GM18502 (cell line): ENCODE measurements at regions not wholly inside any gene's neighbourhood (a gene's known extent, or its start where the extent isn't known, plus 50 kb on each side); places are given as distances from the start of the nearest gene placed in this dataset.

Source experiments
- ATAC-seq: cut with Tn5 transposase; IDR thresholded peaks from one replicate; pipeline ENCODE4 v1.9.1; 2021; ENCODE audit warnings: mild to moderate bottlenecking; ENCODE audit not compliant: unreplicated experiment, poor library complexity

DNA sequence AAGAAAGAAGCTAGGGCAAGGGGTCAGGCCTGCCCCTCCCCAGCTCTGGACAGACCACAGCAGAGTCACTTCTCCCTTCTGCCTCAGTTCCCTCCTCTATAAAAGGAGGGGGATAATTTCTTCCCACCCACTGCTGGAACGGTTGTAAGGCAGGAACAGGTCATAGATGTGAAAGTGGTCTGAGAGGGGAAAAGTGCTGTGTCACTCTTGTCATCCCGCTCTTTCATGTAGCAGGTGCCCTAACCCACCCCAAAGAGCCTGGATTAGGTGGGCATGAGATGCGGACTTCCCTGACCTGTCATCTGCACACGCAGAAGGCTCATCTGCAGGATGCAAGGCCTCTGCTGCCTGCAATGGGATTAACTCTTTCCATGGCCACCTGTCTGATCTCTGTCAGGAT is 218.2 kb upstream of the LRFN2 start:
- no peak for ATAC-seq

DNA sequence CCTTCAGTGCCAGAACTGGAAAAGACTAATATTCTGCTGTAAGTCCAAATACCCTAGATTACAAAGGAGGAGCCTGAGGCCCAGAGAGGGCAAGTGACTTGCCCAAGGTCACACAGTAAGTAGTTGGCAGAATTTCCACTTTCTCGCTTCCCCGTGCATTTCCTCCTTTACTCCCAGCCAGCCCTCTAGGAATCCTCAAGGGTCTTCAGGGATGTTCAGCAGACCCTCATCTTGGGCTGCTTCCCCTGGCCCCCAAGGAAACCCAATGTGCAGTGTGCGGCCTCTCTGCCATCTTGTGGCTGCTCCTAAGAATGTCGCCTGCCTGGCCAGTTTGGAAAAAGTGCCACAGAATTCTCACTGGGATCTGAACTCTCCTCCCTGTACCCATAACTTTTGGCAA is 217.7 kb upstream of the LRFN2 start:
- ATAC-seq = no peak

DNA sequence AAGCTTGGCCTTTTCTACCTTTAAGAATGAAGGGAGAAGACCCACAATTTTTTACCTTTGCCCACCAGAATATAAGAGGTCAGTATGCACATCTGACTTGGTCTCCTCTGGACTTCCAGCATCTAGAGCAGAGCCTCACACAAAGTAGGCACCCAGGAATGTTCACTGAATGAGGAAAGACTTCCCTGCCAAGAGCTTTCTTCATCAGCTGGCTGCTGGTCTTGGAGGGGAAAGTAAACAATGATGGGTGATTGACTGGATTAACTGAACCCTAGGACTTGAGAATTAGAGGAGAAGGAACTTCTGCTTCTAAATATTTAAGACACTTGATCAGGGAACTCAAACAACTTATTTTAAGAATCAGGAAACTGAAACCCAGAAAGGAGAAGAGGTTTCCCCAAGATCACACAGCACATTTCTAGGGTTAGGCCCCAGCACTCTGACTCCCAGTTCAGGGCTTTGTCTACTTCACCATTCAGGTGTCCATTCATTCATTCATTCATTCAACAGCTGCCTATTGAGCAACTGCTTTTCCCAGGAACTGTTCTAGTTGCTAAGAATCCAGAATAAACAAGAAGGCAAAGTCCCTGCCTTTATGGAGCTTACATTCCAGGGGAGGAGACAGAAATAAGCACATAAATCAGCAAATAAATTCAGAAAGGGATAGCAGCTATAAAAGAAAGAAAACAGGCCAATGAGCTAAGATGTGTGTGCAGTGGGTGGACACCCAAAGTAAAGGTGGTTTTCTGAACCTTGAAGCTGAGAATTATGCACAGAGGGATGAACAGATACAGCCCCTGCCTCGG is 216.9 kb upstream of the LRFN2 start:
- ATAC-seq = no peak

DNA sequence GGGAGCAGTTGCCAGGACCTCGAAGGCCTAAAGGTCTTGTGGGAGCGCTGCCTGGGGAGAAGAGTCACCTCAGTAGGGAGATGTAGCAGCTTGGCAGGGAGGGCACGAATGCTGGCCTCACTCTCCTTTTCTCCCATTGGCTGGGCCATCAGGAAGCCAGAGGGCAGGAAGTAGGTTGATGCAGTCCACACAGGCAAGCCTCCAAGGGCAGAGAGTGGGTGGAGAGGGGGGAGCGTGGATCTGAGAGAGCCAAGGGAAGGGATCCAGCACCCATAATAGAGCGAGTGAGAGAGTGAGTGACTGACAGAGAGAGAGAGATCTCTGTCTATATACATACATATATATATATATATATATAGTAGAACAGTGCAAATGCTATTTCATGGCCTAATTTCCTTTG is 215.3 kb upstream of the LRFN2 start:
- ATAC-seq = no peak

DNA sequence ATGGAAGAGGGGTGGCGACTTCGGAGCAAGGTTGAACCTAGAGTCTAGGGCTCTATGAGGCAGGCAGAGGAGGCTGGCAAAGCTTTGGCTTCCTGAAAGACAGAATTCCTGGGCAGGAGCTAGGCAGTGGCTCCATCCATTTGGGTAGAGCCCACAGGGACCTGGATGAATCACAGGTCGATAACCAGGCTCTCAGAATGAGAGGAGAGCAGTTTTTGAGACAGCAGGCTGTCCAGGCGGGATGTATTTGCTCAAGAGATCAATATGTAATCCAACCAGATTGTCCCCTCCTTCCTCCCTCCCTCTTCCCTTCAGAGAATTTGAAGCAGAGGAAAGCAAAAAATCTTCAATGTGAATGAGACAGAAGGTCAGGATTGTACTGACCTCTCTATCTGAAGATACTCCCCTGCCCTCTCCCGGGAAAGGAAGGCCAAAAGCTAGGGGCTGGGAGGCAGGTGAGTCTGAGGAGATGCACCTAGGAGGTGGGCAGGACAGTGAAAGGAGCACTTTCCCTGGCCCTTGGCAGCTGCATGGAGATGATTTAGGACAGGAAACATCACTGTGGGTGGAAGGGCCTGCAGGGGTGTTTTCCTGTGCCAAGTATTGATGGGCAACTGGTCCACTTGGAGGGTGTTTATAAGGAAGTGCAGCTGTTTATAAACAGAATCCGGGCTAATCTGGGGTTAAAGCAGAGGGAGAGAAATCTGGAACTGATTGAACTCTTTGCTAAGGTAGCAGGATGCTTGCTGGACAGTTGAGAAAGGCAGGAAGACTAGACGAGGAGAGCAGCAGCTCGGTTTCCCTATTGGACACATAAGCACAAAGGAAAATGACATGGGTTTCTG is 212.4 kb upstream of the LRFN2 start:
- ATAC-seq = no peak

DNA sequence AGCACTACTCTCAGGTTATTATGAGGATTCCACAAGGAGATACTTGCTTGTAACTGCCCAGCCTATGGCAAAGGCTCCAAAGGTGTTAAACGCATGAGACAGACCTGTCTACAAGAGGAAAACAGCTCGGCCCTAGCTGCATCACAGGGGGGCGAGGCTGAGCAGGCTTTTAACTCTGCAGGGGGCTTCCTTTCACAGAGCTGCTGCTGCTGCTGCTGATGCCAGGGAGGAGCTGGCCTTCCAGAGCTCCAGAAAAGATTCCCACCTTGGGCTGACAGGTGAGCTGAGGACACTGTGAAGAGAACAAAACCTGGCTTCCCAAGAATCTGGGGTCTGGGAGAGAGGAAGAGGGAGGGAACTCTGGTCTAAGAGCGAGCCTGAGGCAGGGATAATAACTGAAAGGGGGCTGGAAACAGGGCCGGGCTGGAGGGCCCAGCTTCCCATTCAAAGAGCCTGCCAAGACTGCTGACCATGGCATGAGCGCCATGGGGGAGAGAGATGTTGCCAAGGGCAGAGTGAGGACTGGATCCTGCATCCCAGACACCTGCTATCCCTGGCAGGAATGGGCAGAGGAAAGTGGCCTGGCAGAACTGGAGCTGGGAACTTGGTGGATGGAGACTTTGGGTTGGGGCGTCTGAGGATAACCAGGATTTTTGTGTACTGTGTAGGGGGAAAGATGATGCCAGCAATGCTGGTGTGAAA is 211.1 kb upstream of the LRFN2 start:
- no peak for ATAC-seq

DNA sequence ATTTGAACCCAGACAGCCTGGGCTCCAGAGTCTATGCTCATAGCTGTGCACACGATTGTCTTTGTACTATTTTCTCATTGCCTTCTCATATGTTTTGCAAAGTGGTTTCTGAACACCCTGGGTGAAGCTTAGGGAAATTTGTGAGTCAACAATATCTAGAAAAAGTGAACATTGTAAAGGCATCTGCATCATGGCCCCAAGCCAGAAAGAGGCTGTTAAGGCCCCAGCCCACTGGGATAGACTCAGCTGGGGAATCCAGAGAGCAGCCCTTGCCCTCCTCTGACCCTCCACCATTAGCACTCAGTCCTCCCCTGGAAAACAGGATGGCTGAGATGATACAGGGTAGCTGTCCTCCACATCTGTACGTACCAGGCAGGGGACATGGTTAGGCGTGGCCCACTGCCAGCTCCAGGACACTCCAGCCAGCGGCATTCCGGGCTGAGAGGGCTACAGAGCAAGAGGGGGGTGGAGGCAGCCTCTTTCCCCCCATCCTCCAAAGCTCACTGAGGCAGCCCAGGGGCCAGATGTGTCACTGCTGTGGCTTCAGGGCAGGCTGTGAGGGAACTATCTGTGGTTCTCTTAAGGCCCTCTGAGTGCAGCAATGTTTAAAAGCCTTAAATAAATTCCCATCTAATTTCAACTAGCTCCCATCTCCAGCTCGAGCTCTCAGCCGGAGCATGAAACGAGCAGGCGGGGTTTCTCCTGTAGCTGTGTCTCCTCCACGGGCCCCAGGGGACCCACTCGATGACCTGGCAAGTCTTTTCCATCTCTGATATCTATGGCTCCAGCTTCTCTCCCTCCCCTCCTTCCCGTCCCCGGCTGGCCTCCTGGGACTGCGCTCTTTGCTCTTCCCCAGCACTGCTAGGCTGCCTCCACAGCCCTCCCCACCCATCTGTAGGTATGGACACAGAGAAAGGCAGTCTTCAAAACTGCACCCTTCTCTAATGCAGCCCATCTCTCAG is 209.4 kb upstream of the LRFN2 start:
- ATAC-seq = no peak

DNA sequence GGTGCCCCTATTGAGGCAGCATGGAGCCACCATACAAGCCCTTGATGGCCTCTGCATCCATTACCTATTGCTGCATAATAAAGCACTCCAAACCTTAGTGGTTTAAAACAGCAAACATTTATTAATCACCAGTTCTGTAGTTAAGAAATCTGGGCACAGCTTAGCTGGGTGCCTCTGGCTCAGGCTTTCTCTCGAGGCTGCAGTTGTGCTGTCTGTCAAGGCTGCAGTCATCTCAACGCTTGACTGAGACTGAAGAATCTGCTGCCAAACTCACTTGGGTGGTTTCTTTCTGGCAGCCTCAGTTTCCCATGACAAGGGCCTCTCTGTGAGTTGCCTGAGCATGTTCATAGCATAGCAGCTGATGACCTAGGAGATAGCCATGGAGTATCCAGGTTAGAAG is 207.4 kb upstream of the LRFN2 start:
- no peak for ATAC-seq

DNA sequence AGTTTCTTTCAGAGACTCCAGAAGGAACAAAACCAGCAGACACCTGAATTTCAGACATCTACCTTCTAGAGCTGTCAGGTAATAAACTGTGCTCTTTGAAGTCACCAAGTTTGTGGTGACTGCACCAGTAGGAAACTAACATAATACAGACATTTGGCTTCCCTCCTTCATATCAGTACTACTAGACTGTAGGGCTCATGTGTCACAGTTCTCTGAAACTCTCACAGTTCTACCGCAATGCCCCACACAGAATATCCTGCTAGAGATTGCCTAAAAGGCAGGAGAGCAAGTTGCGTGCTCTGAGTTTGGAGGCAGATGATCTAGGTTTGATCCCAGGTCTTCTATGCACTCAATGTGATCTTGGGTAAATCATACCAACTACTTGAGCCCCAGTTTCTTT is 205.0 kb upstream of the LRFN2 start:
- ATAC-seq = no peak

DNA sequence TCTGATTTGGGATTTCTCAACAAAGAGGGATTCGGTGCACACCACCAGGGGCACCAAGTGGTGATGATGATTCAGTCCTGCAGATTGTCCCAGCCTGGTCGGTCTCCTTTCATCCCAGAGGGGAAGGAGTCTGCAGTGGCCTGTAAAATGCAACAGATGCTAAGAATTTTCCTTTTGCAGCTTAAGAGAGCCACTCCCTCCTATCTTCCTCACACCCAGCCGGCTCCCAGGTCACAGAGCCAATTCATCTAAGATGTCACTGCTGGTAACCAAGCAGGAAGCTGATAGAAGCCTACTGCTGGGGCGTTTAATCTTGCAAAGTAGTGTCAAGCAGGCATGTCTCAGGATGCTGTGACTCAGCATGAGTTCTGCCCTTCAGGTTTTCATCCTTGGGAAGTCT is 203.8 kb upstream of the LRFN2 start:
- ATAC-seq = no peak

DNA sequence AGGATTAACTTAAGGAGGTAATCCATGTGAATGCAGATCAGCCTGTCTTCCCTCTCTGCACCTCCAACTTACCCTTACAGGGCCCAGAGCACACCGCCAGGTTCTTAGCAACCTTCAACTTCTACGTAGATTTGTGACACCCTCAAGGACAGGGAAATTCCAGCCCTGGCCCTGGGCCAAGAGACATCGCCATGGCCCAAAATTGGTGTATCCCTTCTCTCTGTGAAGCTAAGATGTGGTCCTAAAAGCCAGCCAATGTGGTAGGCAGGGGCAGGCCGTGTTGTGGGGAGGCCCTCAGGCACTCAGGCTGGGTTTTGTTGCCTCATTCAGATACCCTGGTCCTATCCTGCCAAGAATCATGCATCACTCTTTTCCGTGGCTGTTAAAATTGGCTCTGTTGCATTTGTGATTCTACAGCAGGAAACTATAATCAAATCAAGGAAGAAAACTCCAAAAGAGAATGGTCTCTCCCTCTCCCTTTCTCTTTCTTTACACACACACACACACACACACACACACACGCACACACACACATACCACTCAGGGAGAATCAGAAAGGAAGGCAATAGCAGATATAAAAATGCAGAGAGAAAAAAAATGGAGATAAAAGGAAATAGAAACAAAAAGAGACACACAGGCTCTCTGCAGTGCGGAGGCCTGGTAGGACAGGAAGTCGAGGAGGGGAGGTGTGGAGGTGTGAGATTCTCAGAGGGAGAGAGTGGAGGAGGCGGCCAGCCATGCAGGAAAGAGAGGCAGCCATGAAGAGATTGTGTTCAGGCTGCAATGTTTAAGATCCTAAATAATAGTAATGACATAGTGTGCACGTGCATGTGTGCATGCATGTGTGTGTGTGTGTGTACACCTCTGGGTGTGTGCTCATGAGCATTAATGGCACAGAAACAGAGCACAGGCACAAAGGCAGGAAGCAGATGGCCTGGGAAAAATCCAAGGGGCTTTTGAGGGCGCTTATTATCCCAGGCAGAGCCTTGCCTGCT is 201.8 kb upstream of the LRFN2 start:
- no peak for ATAC-seq

DNA sequence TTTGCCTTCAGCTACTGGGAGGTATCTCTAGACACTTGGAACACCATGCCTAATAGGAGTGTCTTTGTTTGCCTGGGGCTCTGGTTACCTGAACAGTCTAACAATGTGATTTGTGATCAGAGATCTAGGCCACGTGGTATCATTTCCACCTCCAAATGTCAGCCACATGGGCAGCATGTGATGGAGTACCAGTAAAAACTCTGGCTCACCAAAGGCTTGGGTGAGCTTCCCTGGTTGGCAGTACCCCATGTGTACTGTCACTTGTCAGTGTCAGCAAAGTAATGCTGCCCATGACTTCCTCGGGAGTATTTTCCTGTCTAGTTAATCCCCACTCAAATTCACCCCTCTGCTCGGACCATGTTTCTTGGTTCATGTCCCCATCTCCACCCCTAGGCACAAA is 195.2 kb upstream of the LRFN2 start:
- ATAC-seq = no peak

DNA sequence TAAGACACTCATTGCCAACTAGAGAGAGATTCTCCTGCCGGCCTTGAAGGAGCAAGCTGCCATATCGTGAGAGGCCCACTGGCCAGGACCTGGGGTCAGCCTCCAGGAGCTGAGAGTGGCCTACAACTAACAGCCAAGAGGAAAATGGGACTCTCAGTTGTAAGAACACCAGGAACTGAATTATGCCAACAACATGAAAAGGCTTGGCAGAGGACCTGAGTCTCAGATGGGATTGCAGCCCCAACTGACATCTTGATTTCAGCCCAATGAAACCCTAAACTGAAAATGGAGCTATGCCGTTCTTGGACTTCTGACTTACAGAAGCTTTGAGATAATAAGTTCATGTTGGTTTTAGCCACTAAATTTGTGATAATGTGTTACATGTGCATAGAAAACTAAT is 193.5 kb upstream of the LRFN2 start:
- no peak for ATAC-seq

DNA sequence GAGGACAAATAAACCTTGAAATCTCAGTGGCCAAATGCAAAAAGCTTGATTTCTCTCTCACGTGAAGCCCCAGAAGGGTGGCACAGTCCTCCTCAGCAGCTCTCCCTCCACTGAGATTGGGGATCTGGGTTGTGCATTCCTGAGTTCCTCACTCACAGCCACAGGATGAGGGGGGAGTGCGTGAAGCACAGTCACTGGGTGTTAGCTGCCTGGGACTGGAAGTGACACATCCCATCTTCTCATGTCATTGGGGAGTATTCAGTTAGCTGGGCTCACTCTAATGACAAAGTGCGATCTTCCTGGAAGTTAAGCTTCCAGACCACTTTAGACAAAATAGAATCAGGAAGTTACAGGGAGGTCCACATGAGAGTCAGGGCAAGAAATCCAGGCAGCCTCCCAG is 192.2 kb upstream of the LRFN2 start:
- ATAC-seq = no peak

DNA sequence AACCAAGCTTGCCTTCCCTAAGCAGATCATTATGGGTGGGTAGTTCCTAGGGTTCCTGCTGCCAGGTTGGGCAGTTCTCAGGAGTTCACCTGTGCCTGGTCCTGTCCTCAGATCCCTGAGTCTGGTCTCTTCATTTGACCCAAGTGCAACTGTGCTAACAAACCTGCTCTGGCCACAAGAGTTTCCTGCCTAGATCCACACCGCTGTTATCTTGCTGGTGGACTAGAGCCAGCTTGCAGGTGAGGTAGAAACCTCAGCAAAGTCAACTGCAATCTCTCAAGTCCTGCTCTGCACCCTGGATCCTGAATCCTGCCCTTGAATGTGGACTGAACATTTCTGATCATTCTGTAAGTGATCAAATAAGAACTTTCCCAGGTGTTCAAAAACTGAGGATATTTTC is 191.8 kb upstream of the LRFN2 start:
- no peak for ATAC-seq

DNA sequence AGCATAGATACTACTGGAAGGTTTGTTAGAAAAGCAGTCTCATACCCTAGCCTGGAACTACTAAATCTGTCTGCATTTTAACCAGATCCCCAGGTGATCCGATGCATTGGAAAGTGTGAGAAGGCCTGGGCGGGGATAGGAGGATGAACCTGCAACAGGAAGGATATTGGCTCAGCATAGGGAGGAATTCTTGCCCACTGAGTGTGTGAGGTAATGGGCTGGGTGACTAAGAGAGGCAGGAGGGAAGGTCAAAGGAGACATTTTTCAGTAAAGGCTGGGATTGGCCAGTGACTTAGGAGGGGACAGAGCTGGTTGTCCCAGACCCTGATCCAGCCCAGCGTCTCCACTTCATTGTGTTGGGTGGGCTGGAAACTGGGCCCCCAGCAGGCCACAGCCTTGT is 191.0 kb upstream of the LRFN2 start:
- ATAC-seq = no peak

DNA sequence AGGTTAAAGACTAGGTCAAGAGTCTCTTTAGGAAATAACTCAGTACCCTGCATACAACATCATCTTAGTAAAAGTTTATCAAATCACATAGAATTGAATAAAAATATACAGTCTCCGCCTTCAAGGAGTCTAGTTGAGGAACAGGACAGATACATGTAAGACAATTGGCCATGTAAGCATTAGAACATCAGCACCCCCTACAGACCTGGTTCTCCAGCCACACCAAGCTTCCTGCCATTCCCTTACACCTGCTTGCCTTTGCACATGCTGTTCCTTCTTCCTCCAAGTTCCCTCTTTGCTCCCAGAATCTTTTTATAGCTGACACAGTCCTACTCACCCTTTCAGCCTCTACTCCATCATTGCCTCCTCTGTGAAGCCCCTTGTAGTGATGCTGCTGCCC is 187.8 kb upstream of the LRFN2 start:
- no peak for ATAC-seq

DNA sequence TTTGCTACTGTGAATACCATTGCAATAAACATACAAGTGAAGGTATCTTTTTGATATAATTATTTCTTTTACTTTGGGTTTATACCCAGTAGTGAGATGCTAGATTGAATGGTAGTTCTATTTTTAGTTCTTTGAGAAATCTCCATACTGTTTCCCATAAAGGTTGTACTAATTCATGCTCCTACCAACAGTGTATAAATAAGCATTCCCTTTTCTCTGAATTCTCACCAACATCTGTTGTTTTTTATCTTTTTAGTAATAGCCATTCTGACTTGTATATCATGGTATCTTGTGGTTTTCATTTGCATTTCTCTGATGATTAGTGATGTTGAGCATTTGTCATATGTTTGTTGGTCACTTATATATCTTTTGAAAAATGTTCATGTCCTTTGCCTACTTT is 183.6 kb upstream of the LRFN2 start:
- ATAC-seq = no peak

DNA sequence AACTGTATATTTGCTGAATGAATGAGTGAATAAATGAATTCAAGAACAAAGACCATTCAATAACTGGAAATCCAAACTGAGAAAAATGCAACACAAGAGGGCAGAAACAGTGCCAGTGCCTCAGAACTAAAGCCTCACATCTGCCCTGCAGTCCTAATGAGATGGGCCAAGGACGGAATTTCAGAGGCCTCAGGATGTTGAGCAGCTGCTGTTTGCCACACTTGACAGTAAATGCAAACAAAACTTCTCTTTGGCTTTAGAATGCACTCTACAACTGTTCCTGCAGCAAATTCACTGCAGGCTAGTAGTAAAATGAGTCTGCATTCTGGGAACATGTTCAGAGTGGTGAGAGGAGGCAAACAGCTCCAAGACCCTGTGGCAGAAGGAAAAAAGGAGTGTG is 177.6 kb upstream of the LRFN2 start:
- ATAC-seq = no peak
